ENCODE measurements at regions not wholly inside any gene's neighbourhood (a gene's known extent, or its start where the extent isn't known, plus 50 kb on each side); places are given as distances from the start of the nearest gene placed in this dataset.

- H3K36me3 ChIP-seq = no peaks in the 10 kb centered on the region
- H3K27ac ChIP-seq = no peak overlapping the region
- H3K4me3 ChIP-seq = no peak overlapping the region
- DNase-seq (ENCODE audit: low spot score in 2 of 2) = no peak
- H3K4me1 ChIP-seq = peaks cover 4% of the 10 kb centered on the region
- TF ChIP-seq POLR2A (IDR thresholded peaks at IDR 0.05) = no peak
- TF ChIP-seq, protein P1, sequence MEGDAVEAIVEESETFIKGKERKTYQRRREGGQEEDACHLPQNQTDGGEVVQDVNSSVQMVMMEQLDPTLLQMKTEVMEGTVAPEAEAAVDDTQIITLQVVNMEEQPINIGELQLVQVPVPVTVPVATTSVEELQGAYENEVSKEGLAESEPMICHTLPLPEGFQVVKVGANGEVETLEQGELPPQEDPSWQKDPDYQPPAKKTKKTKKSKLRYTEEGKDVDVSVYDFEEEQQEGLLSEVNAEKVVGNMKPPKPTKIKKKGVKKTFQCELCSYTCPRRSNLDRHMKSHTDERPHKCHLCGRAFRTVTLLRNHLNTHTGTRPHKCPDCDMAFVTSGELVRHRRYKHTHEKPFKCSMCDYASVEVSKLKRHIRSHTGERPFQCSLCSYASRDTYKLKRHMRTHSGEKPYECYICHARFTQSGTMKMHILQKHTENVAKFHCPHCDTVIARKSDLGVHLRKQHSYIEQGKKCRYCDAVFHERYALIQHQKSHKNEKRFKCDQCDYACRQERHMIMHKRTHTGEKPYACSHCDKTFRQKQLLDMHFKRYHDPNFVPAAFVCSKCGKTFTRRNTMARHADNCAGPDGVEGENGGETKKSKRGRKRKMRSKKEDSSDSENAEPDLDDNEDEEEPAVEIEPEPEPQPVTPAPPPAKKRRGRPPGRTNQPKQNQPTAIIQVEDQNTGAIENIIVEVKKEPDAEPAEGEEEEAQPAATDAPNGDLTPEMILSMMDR (IDR thresholded peaks at IDR 0.05) = no peak
- TF ChIP-seq POLR2AphosphoS5 (IDR thresholded peaks at IDR 0.05) = no peak
- no peak for TF ChIP-seq EP300 (IDR thresholded peaks at IDR 0.05)
- no peaks in the 10 kb centered on the region for H3K9me3 ChIP-seq
- 66% methylated on average over 3 of the region's 3 CpGs for WGBS
- H3K27me3 ChIP-seq = no peaks in the 10 kb centered on the region
Observed at GRCh38 chr13:106651442-106651841, 83.5 kb upstream of the ARGLU1 start.

DNA sequence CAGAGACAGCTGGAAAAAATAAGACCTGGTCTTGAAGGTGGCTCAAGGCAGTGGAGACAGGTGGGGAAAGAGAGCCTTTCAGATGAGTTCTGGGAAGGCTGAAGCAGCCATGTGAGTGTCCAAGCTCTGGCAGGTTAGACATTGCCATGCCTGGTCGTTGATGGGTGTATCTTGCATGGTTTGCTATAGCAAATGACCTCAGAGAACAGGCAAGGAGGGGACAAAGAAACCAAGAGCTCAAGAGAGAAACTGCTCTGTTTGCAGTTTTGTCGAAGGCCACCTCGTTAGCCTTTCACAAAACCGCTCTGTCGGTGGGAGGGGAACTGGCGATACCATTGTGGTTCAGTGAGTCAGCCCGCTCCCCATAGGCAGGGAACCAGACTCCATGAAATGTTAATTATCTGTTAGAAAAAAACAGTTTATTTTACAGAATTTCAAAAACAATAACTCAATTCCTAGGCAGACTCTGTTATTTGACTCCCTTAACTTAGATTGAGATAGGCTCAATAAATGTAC is 82.8 kb upstream of the ARGLU1 start:
- 88% methylated on average over 7 of the region's 7 CpGs for WGBS
- no peak for TF ChIP-seq POLR2AphosphoS5 (IDR thresholded peaks at IDR 0.05)
- no peak overlapping the region for H3K4me3 ChIP-seq
- no peaks in the 10 kb centered on the region for H3K9me3 ChIP-seq
- no peak overlapping the region for H3K27ac ChIP-seq
- peaks cover 4% of the 10 kb centered on the region for H3K4me1 ChIP-seq
- no peak for DNase-seq (ENCODE audit: low spot score in 2 of 2)
- H3K27me3 ChIP-seq = no peaks in the 10 kb centered on the region
- no peaks in the 10 kb centered on the region for H3K36me3 ChIP-seq

- peaks cover 4% of the 10 kb centered on the region for H3K4me1 ChIP-seq
- WGBS = 39% methylated on average over 3 of the region's 4 CpGs
- H3K36me3 ChIP-seq = no peaks in the 10 kb centered on the region
- TF ChIP-seq POLR2AphosphoS5 (IDR thresholded peaks at IDR 0.05) (no peak), POLR2A (IDR thresholded peaks at IDR 0.05) (no peak), EP300 (IDR thresholded peaks at IDR 0.05) (no peak)
- TF ChIP-seq, protein P1 (IDR thresholded peaks at IDR 0.05) = no peak
- no peak overlapping the region for H3K27ac ChIP-seq
- H3K9me3 ChIP-seq = no peaks in the 10 kb centered on the region
- H3K4me3 ChIP-seq = no peak overlapping the region
- H3K27me3 ChIP-seq = no peaks in the 10 kb centered on the region
- no peak for DNase-seq (ENCODE audit: low spot score in 2 of 2)
Observed at GRCh38 chr13:106649495-106649894, 81.6 kb upstream of the ARGLU1 start.

DNA sequence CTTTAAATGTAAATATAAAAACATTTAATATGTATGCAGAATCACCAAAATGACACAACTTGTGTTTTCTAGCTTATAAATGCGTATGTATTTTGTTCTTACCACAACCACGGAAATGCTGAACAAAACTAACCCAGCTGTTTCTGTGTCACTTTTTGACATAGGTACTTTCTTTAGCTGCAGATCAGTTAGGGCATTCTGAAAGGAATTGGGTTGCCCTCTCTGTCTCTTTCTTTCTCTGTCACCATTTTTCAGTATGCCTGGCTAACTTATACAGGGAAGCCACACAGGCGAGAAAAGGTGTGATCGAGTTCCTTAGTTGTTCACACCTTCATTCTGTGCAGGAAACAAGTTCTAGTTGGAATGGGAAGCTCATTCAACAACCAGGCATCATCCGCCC is 72.6 kb upstream of the ARGLU1 start:
- Histone ChIP-seq H3K27ac (no peak overlapping the region), H3K36me3 (no peaks in the 10 kb centered on the region), H3K9me3 (no peaks in the 10 kb centered on the region), H3K4me3 (no peak overlapping the region), H3K4me1 (no peaks in the 10 kb centered on the region), H3K27me3 (no peaks in the 10 kb centered on the region)
- WGBS = 92% methylated on average over 5 of the region's 5 CpGs
- TF ChIP-seq, protein P1 (IDR thresholded peaks at IDR 0.05) = no peak
- TF ChIP-seq POLR2A (IDR thresholded peaks at IDR 0.05) = no peak
- no peak for TF ChIP-seq POLR2AphosphoS5 (IDR thresholded peaks at IDR 0.05)
- TF ChIP-seq EP300 (IDR thresholded peaks at IDR 0.05) = no peak
- no peak for DNase-seq (ENCODE audit: low spot score in 2 of 2)

GRCh38 chr13:106637519-106637918 is 69.6 kb upstream of the ARGLU1 start:
- WGBS = 94% methylated on average over 2 of the region's 2 CpGs
- no peaks in the 10 kb centered on the region for H3K9me3 ChIP-seq
- H3K4me1 ChIP-seq = peaks cover 6% of the 10 kb centered on the region
- H3K36me3 ChIP-seq = no peaks in the 10 kb centered on the region
- no peaks in the 10 kb centered on the region for H3K27me3 ChIP-seq
- no peak overlapping the region for H3K27ac ChIP-seq
- no peak for TF ChIP-seq EP300 (IDR thresholded peaks at IDR 0.05)
- TF ChIP-seq POLR2AphosphoS5 (IDR thresholded peaks at IDR 0.05) = no peak
- no peak for TF ChIP-seq POLR2A (IDR thresholded peaks at IDR 0.05)
- no peak for DNase-seq (ENCODE audit: low spot score in 2 of 2)
- H3K4me3 ChIP-seq = no peak overlapping the region

DNA sequence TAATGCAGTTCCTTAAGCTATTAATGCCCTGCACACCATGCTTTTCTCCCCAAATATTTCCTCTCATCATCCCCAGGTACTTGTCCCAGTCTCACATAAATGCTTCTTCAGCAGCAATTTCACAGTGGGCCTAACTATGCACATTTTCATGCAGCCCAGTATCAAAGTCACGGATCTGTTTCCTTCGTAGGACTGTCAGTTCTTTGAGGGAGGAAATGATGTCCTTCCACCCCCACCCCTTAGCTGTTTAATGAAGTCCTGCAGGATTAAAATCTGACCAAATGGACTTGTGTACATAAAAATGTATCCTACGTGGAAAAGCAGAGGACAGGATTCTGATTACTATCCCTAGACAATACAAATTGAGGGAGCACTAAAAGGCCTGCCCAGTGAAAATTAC is 68.6 kb upstream of the ARGLU1 start:
- DNase-seq (ENCODE audit: low spot score in 2 of 2) = no peak
- no peaks in the 10 kb centered on the region for H3K9me3 ChIP-seq
- H3K4me3 ChIP-seq = no peak overlapping the region
- H3K4me1 ChIP-seq = peaks cover 6% of the 10 kb centered on the region
- no peak overlapping the region for H3K27ac ChIP-seq
- TF ChIP-seq EP300 (IDR thresholded peaks at IDR 0.05) = no peak
- TF ChIP-seq POLR2AphosphoS5 (IDR thresholded peaks at IDR 0.05) = no peak
- TF ChIP-seq, protein P1 (IDR thresholded peaks at IDR 0.05) = no peak
- no peak for TF ChIP-seq POLR2A (IDR thresholded peaks at IDR 0.05)
- 89% methylated on average over 3 of the region's 3 CpGs for WGBS
- H3K27me3 ChIP-seq = no peaks in the 10 kb centered on the region
- no peaks in the 10 kb centered on the region for H3K36me3 ChIP-seq
